CD14-positive monocyte (primary cell): ENCODE measurements at regions not wholly inside any gene's neighbourhood (a gene's known extent, or its start where the extent isn't known, plus 50 kb on each side); places are given as distances from the start of the nearest gene placed in this dataset.

ENCODE experiments used
- DNase-seq, 3 donors: peaks; one replicate each; pipeline ENCODE4 v3.0.0-alpha.2; 2011 to 2022
- H2AFZ ChIP-seq: 2 replicates; pipeline ENCODE4 v1.6.0; 2012; ENCODE audit warnings: mild to moderate bottlenecking, low read depth, low read length, inconsistent platforms; ENCODE audit not compliant: insufficient read depth, poor library complexity, severe bottlenecking
- H3K27ac ChIP-seq, 2 donors: 1 replicate in 1 of 2; 2 replicates in 1 of 2; pipeline ENCODE4 v1.5.1; 2012 to 2013; ENCODE audit warnings: low read length in 2 of 2, control low read depth in 1 of 2, inconsistent platforms in 1 of 2, low read depth in 1 of 2, mild to moderate bottlenecking in 1 of 2
- H3K27me3 ChIP-seq, 2 donors: one replicate each; pipeline versions ENCODE4 v1.6.0 to v1.6.1; 2011 to 2013; ENCODE audit warnings: low read length in 2 of 2; ENCODE audit not compliant: control insufficient read depth in 2 of 2, insufficient read depth in 2 of 2
- H3K36me3 ChIP-seq, 2 donors: replicated peaks in 1 of 2; 1 replicate in 1 of 2; 2 replicates in 1 of 2; pipeline versions ENCODE4 v1.5.1 to v1.6.1; 2012 to 2013; ENCODE audit warnings: low read length in 2 of 2, control low read depth in 1 of 2, inconsistent platforms in 1 of 2, mild to moderate bottlenecking in 1 of 2; ENCODE audit not compliant: insufficient read depth in 2 of 2, control insufficient read depth in 1 of 2
- H3K4me1 ChIP-seq, 2 donors: 1 replicate in 1 of 2; 2 replicates in 1 of 2; pipeline versions ENCODE4 v1.5.1 to v1.6.1; 2012 to 2013; ENCODE audit warnings: low read length in 2 of 2, control low read depth in 1 of 2, inconsistent platforms in 1 of 2, mild to moderate bottlenecking in 1 of 2, moderate library complexity in 1 of 2; ENCODE audit not compliant: insufficient read depth in 2 of 2, control insufficient read depth in 1 of 2
- H3K4me2 ChIP-seq: replicated peaks from 2 replicates; pipeline ENCODE3; 2012; ENCODE audit warnings: low read length, moderate library complexity, mild to moderate bottlenecking; ENCODE audit not compliant: poor library complexity, severe bottlenecking; ENCODE audit errors: extremely low read depth
- H3K4me3 ChIP-seq, 3 experiments: fragments of 200-600 bp in 1 of 3; sonication (generic) in 1 of 3; replicated peaks in 1 of 3; 1 replicate in 2 of 3; 2 replicates in 1 of 3; pipeline ENCODE4 v1.5.1; 2011 to 2013; ENCODE audit warnings: low read length in 3 of 3, mild to moderate bottlenecking in 3 of 3, control low read depth in 2 of 3, low read depth in 2 of 3, inconsistent platforms in 1 of 3, moderate library complexity in 1 of 3
- H3K79me2 ChIP-seq: 2 replicates; pipeline ENCODE4 v1.6.0; 2012; ENCODE audit warnings: mild to moderate bottlenecking, control low read depth, inconsistent platforms, low read length, moderate library complexity; ENCODE audit not compliant: insufficient read depth
- H3K9ac ChIP-seq: 2 replicates; pipeline ENCODE4 v1.6.0; 2017; ENCODE audit warnings: low read length, mild to moderate bottlenecking; ENCODE audit not compliant: insufficient read depth, poor library complexity, severe bottlenecking
- H3K9me3 ChIP-seq, 2 donors: replicated peaks in 1 of 2; 1 replicate in 1 of 2; 2 replicates in 1 of 2; pipeline versions ENCODE4 v1.5.1 to v1.6.1; 2012 to 2013; ENCODE audit warnings: low read length in 2 of 2, control low read depth in 1 of 2; ENCODE audit not compliant: control insufficient read depth in 1 of 2, insufficient read depth in 1 of 2
- H4K20me1 ChIP-seq: 2 replicates; pipeline ENCODE4 v1.6.0; 2012; ENCODE audit warnings: mild to moderate bottlenecking, low read length, control low read depth, moderate library complexity; ENCODE audit not compliant: insufficient read depth
- H3K27ac Mint-ChIP-seq, 7 donors: one replicate each; pipeline ENCODE4 v1.8.0; 2020; ENCODE audit warnings: mild to moderate bottlenecking in 7 of 7, mixed read lengths in 7 of 7, moderate library complexity in 6 of 7, inconsistent platforms in 2 of 7
- H3K27me3 Mint-ChIP-seq, 3 donors: one replicate each; pipeline ENCODE4 v1.8.0; 2021 to 2022; ENCODE audit warnings: low read depth in 3 of 3, mild to moderate bottlenecking in 3 of 3, mixed read lengths in 3 of 3, moderate library complexity in 3 of 3, inconsistent platforms in 1 of 3
- H3K36me3 Mint-ChIP-seq, 2 donors: one replicate each; pipeline ENCODE4 v1.8.0; 2020; ENCODE audit warnings: mixed read lengths in 2 of 2, inconsistent platforms in 1 of 2, mild to moderate bottlenecking in 1 of 2
- H3K4me1 Mint-ChIP-seq: one replicate; pipeline ENCODE4 v1.8.0; 2020; ENCODE audit warnings: mild to moderate bottlenecking, mixed read lengths
- H3K4me3 Mint-ChIP-seq, 2 donors: one replicate each; pipeline ENCODE4 v1.8.0; 2020; ENCODE audit warnings: mild to moderate bottlenecking in 2 of 2, mixed read lengths in 2 of 2, moderate library complexity in 1 of 2
- H3K9me3 Mint-ChIP-seq, 7 donors: one replicate each; pipeline ENCODE4 v1.8.0; 2020 to 2022; ENCODE audit warnings: mixed read lengths in 7 of 7, mild to moderate bottlenecking in 6 of 7, moderate library complexity in 6 of 7, inconsistent platforms in 2 of 7
- CTCF ChIP-seq: fragments of 200-600 bp; IDR thresholded peaks from one replicate; pipeline ENCODE4 v1.8.0; 2022; ENCODE audit warnings: antibody characterized with exemption, mild to moderate bottlenecking
- WGBS: methylation state at CpG from one replicate; pipeline ENCODE4 v1.1.5; 2013; ENCODE audit warnings: missing lambda C conversion rate; ENCODE audit not compliant: insufficient coverage; 5-methylcytosine and 5-hydroxymethylcytosine counted together
- intact Hi-C, 2 donors: fragments of 100-400 bp; cut with micrococcal nuclease; formaldehyde crosslinking; loops; one replicate each; pipeline versions ENCODE4 v1.15.0 to v1.15.1; 2023

GRCh38 chr11:44397586-44398178, 87.7 kb upstream of the ALX4 start:
- Histone ChIP-seq H3K4me1 (no peaks in the 10 kb centered on the region), H3K36me3 (no peaks in the 10 kb centered on the region), H3K27me3 (peaks cover 0 to 3% of the 10 kb centered on the region in 2 donors), H3K4me3 (no peak overlapping the region), H3K27ac (no peak overlapping the region), H3K9ac (no peak overlapping the region), H3K4me2 (no peak overlapping the region), H2AFZ (no peak overlapping the region), H3K79me2 (no peaks in the 10 kb centered on the region), H3K9me3 (peaks cover 0 to 3% of the 10 kb centered on the region in 2 donors), H4K20me1 (no peaks in the 10 kb centered on the region)
- intact Hi-C loops: no loop called here
- DNase-seq: no peak
- H3K9me3 Mint-ChIP-seq: peaks cover 0 to 6% (median 3%) of the 10 kb centered on the region in 7 donors
- H3K36me3 Mint-ChIP-seq: no peaks in the 10 kb centered on the region
- H3K27me3 Mint-ChIP-seq: peaks cover 4 to 17% (median 7%) of the 10 kb centered on the region in 3 donors
- no peak for TF ChIP-seq CTCF
- WGBS: 92% methylated on average over 7 of the region's 7 CpGs
- H3K4me1 Mint-ChIP-seq: no peaks in the 10 kb centered on the region
- no peak overlapping the region for H3K27ac Mint-ChIP-seq
- H3K4me3 Mint-ChIP-seq: no peak overlapping the region

- no peak overlapping the region for H3K4me3 ChIP-seq
- intact Hi-C loops: no loop called here
- no peak for TF ChIP-seq CTCF
- no peak overlapping the region for H2AFZ ChIP-seq
- H3K79me2 ChIP-seq: no peaks in the 10 kb centered on the region
- Mint-ChIP-seq H3K36me3 (no peaks in the 10 kb centered on the region), H3K27me3 (peaks cover 4 to 17% (median 4%) of the 10 kb centered on the region in 3 donors), H3K9me3 (peaks cover 0 to 6% (median 3%) of the 10 kb centered on the region in 7 donors), H3K4me1 (no peaks in the 10 kb centered on the region), H3K4me3 (no peak overlapping the region), H3K27ac (no peak overlapping the region)
- H3K27ac ChIP-seq: no peak overlapping the region
- H3K9me3 ChIP-seq: peaks cover 0 to 3% of the 10 kb centered on the region in 2 donors
- no peak for DNase-seq
- no peaks in the 10 kb centered on the region for H3K36me3 ChIP-seq
- WGBS: 79% methylated on average over 11 of the region's 15 CpGs
- no peaks in the 10 kb centered on the region for H3K4me1 ChIP-seq
- no peak overlapping the region for H3K4me2 ChIP-seq
- H3K27me3 ChIP-seq: peaks cover 0 to 3% of the 10 kb centered on the region in 2 donors
- no peak overlapping the region for H3K9ac ChIP-seq
- H4K20me1 ChIP-seq: no peaks in the 10 kb centered on the region
These were observed 88.5 kb upstream of the ALX4 start for GRCh38 chr11:44398266-44399030.
